ENCODE measurements at regions not wholly inside any gene's neighbourhood (a gene's known extent, or its start where the extent isn't known, plus 50 kb on each side); places are given as distances from the start of the nearest gene placed in this dataset.

GRCh38 chr12:127115468-127116035, 1151.4 kb upstream of the TMEM132C start:
- no peak overlapping the region for H3K4me3 ChIP-seq (ENCODE audit: low read depth, low read length)
- peak; percentile 11 for DNase-seq (ENCODE audit: low read depth)
- TF ChIP-seq CTCF (IDR thresholded peaks at IDR 0.05; ENCODE audit: insufficient read depth, low read depth, low read length): no peak

GRCh38 chr12:127118251-127118650, 1148.7 kb upstream of the TMEM132C start:
- no peak for TF ChIP-seq CTCF (IDR thresholded peaks at IDR 0.05; ENCODE audit: insufficient read depth, low read depth, low read length)
- DNase-seq (ENCODE audit: low read depth): no peak

GRCh38 chr12:127119600-127120140, 1147.3 kb upstream of the TMEM132C start:
- no peak for DNase-seq (ENCODE audit: low read depth)
- no peak for TF ChIP-seq CTCF (IDR thresholded peaks at IDR 0.05; ENCODE audit: insufficient read depth, low read depth, low read length)
- H3K4me3 ChIP-seq (ENCODE audit: low read depth, low read length): no peak overlapping the region

More at GRCh38 chr12:127118251-127118650, 1148.7 kb upstream of the TMEM132C start:
- no peak overlapping the region for H3K4me3 ChIP-seq (ENCODE audit: low read depth, low read length)

GRCh38 chr12:127120851-127121250, 1146.1 kb upstream of the TMEM132C start:
- no peak for TF ChIP-seq CTCF (IDR thresholded peaks at IDR 0.05; ENCODE audit: insufficient read depth, low read depth, low read length)

GRCh38 chr12:127121494-127122084, 1145.4 kb upstream of the TMEM132C start:
- no peak for TF ChIP-seq CTCF (IDR thresholded peaks at IDR 0.05; ENCODE audit: insufficient read depth, low read depth, low read length)
- no peak for DNase-seq (ENCODE audit: low read depth)
- H3K4me3 ChIP-seq (ENCODE audit: low read depth, low read length): no peak overlapping the region

More at GRCh38 chr12:127120851-127121250, 1146.1 kb upstream of the TMEM132C start:
- no peak overlapping the region for H3K4me3 ChIP-seq (ENCODE audit: low read depth, low read length)
- no peak for DNase-seq (ENCODE audit: low read depth)

GRCh38 chr12:127125607-127126259, 1141.2 kb upstream of the TMEM132C start:
- DNase-seq (ENCODE audit: low read depth): peak; percentile 65
- no peak for TF ChIP-seq CTCF (IDR thresholded peaks at IDR 0.05; ENCODE audit: insufficient read depth, low read depth, low read length)
- H3K4me3 ChIP-seq (ENCODE audit: low read depth, low read length): no peak overlapping the region
